Endothelial cell of umbilical vein (primary cell): ENCODE measurements at regions not wholly inside any gene's neighbourhood (a gene's known extent, or its start where the extent isn't known, plus 50 kb on each side); places are given as distances from the start of the nearest gene placed in this dataset.

ENCODE experiments used
- BruUV-seq: library from RNA; stranded (reverse); fragments of 400-500 nt; replicated peaks from 2 replicates; lab custom pipeline; 2021; lab: Mats Ljungman, UMichigan
- CTCF ChIA-PET: fragments of 300-600, 350-600 bp; sonication (Branson Sonifier 250); formaldehyde crosslinking; loops from one replicate; lab custom pipeline; 2021; ENCODE audit warnings: antibody characterized with exemption, inconsistent platforms; lab: Charles Lee
- POLR2A ChIA-PET: fragments of 300-600, 350-600 bp; sonication (Branson Sonifier 250); formaldehyde crosslinking; loops from one replicate; lab custom pipeline; 2021; ENCODE audit warnings: antibody characterized with exemption, inconsistent platforms; lab: Charles Lee
- DNase-seq: peaks from one replicate; pipeline ENCODE4 v3.0.0-alpha.2; 2011; ENCODE audit warnings: low read depth, low spot score
- FAIRE-seq: peaks from 2 replicates; lab custom pipeline; 2011; peaks lifted over from hg19 to GRCh38; lab: Jason Lieb, UNC
- H2AFZ ChIP-seq: 2 replicates; pipeline ENCODE4 v1.6.0; 2012; ENCODE audit warnings: low read depth, low read length, control low read depth, inconsistent platforms
- H3K27ac ChIP-seq: 2 replicates; pipeline ENCODE4 v1.5.1; 2011; ENCODE audit warnings: low read depth, mild to moderate bottlenecking, control low read depth, low read length, moderate library complexity; ENCODE audit not compliant: insufficient read depth
- H3K27me3 ChIP-seq, 2 experiments: 2 replicates each; pipeline versions ENCODE4 v1.6.0 to v1.6.1; 2011; ENCODE audit warnings: low read length in 2 of 2, mixed read lengths in 1 of 2; ENCODE audit not compliant: control insufficient read depth in 2 of 2, insufficient read depth in 2 of 2
- H3K36me3 ChIP-seq, 2 experiments: 2 replicates in 1 of 2; 3 replicates in 1 of 2; pipeline ENCODE4 v1.5.1; 2011; ENCODE audit warnings: low read length in 2 of 2, mild to moderate bottlenecking in 1 of 2, moderate library complexity in 1 of 2; ENCODE audit not compliant: control insufficient read depth in 2 of 2, insufficient read depth in 2 of 2; ENCODE audit errors: extremely low read depth in 1 of 2
- H3K4me1 ChIP-seq: 3 replicates; pipeline ENCODE4 v1.5.1; 2011; ENCODE audit warnings: mild to moderate bottlenecking, low read length; ENCODE audit not compliant: control insufficient read depth, insufficient read depth; ENCODE audit errors: extremely low read depth
- H3K4me2 ChIP-seq: 2 replicates; pipeline ENCODE4 v1.6.1; 2011; ENCODE audit warnings: low read length, control low read depth, mixed read lengths; ENCODE audit not compliant: insufficient read depth
- H3K4me3 ChIP-seq, 3 experiments: fragments of 200-600 bp in 1 of 3; sonication (generic), shearing (Covaris generic) in 1 of 3; replicated peaks in 1 of 3; 2 replicates each; pipeline ENCODE4 v1.5.1; 2011 to 2016; ENCODE audit warnings: control low read depth in 3 of 3, low read length in 3 of 3, mild to moderate bottlenecking in 2 of 3, inconsistent platforms in 1 of 3, low read depth in 1 of 3, moderate library complexity in 1 of 3; ENCODE audit not compliant: insufficient read depth in 1 of 3
- H3K79me2 ChIP-seq: 2 replicates; pipeline ENCODE4 v1.6.0; 2012; ENCODE audit warnings: low read length, inconsistent platforms; ENCODE audit not compliant: control insufficient read depth, insufficient read depth
- H3K9ac ChIP-seq: replicated peaks from 2 replicates; pipeline ENCODE3; 2011; ENCODE audit warnings: low read length, control low read depth; ENCODE audit not compliant: insufficient read depth; ENCODE audit errors: extremely low read depth
- H3K9me1 ChIP-seq: replicated peaks from 3 replicates; pipeline ENCODE4 v1.6.0; 2011; ENCODE audit warnings: mild to moderate bottlenecking, low read length; ENCODE audit not compliant: control insufficient read depth, insufficient read depth; ENCODE audit errors: extremely low read depth
- H3K9me3 ChIP-seq: replicated peaks from 2 replicates; pipeline ENCODE4 v1.5.1; 2012; ENCODE audit warnings: low read length, inconsistent platforms; ENCODE audit not compliant: control insufficient read depth, insufficient read depth
- H4K20me1 ChIP-seq: replicated peaks from 2 replicates; pipeline ENCODE3; 2011; ENCODE audit warnings: mild to moderate bottlenecking, low read length; ENCODE audit not compliant: control insufficient read depth, insufficient read depth; ENCODE audit errors: extremely low read depth
- CTCF ChIP-seq, 2 donors: IDR thresholded peaks; 1 replicate in 1 of 2; 2 replicates in 1 of 2; pipeline ENCODE4 v1.5.1; 2011; ENCODE audit warnings: low read length in 2 of 2, mild to moderate bottlenecking in 2 of 2, moderate library complexity in 2 of 2, control low read depth in 1 of 2, inconsistent platforms in 1 of 2, low read depth in 1 of 2; ENCODE audit not compliant: insufficient read depth in 1 of 2; ENCODE audit errors: extremely low read depth in 1 of 2
- FOS ChIP-seq: IDR thresholded peaks from 2 replicates; pipeline ENCODE4 v1.6.1; 2011; ENCODE audit warnings: mild to moderate bottlenecking, low read length, moderate library complexity, borderline replicate concordance; ENCODE audit not compliant: insufficient read depth
- GATA2 ChIP-seq: IDR thresholded peaks from 2 replicates; pipeline ENCODE4 v1.7.0; 2011; ENCODE audit warnings: low read depth, mild to moderate bottlenecking, moderate library complexity, mixed read lengths, low read length; ENCODE audit not compliant: insufficient read length, insufficient read depth
- JUN ChIP-seq: IDR thresholded peaks from 2 replicates; pipeline ENCODE4 v1.6.1; 2011; ENCODE audit warnings: borderline replicate concordance, low read depth; ENCODE audit not compliant: insufficient read length, insufficient read depth
- MAX ChIP-seq: IDR thresholded peaks from 2 replicates; pipeline ENCODE4 v1.6.1; 2011; ENCODE audit not compliant: insufficient read depth, insufficient read length
- POLR2A ChIP-seq: IDR thresholded peaks from 2 replicates; pipeline ENCODE4 v1.6.1; 2012; ENCODE audit warnings: low read depth, mild to moderate bottlenecking, control low read depth, low read length
- POLR2AphosphoS5 ChIP-seq: IDR thresholded peaks from 2 replicates; pipeline ENCODE4 v1.6.1; 2012; ENCODE audit warnings: low read depth, mild to moderate bottlenecking, control low read depth, low read length, moderate library complexity; ENCODE audit not compliant: insufficient read depth
- dilution Hi-C: fragments of 300-500 bp; cut with MboI; formaldehyde crosslinking; loops from one replicate; pipeline ENCODE4 v1.15.0; 2019; ENCODE audit warnings: low sequenced_read_pairs; ENCODE audit not compliant: extremely low pct_ligation_motif_present
- intact Hi-C: fragments of 100-400 bp; cut with micrococcal nuclease; formaldehyde crosslinking; loops from one replicate; pipeline ENCODE4 v1.10.0; 2022

- H3K4me3 ChIP-seq: no peak overlapping the region
- no peak overlapping the region for H3K27ac ChIP-seq
- H2AFZ ChIP-seq: no peak overlapping the region
- no peaks in the 10 kb centered on the region for H3K9me3 ChIP-seq
- H3K27me3 ChIP-seq: no peaks in the 10 kb centered on the region
- FAIRE-seq (no peak), DNase-seq (no peak)
- TF ChIP-seq POLR2A: no peak
- no peak for TF ChIP-seq CTCF (IDR thresholded peaks at IDR 0.05; ENCODE audit: extremely low read depth in 1 of 2, insufficient read depth in 1 of 2, low read depth in 1 of 2, low read length in 2 of 2)
- no peak for TF ChIP-seq JUN
- no peak for TF ChIP-seq GATA2
- no peak for TF ChIP-seq MAX
- no peak for TF ChIP-seq FOS
- TF ChIP-seq POLR2AphosphoS5: no peak
- dilution Hi-C loops: no loop called here
- no peaks in the 10 kb centered on the region for H3K9me1 ChIP-seq
- H4K20me1 ChIP-seq: no peaks in the 10 kb centered on the region
- H3K4me1 ChIP-seq: no peaks in the 10 kb centered on the region
- H3K36me3 ChIP-seq: no peaks in the 10 kb centered on the region
- no peaks in the 10 kb centered on the region for H3K79me2 ChIP-seq
- no peak overlapping the region for H3K4me2 ChIP-seq
- no peak overlapping the region for H3K9ac ChIP-seq
- ChIA-PET CTCF (no interaction called here), POLR2A (no interaction called here)
- no TSS peak for BruUV-seq
- intact Hi-C loops: no loop called here
Observed at GRCh38 chr16:64356267-64356666, 765.6 kb downstream of the CDH11 start.
